ENCODE measurements at regions not wholly inside any gene's neighbourhood (a gene's known extent, or its start where the extent isn't known, plus 50 kb on each side); places are given as distances from the start of the nearest gene placed in this dataset.
A peak's percentile ranks its signal among the peaks of the same experiment; 100 is the strongest.

GRCh38 chr7:153188630-153189029, 429.1 kb downstream of the ACTR3B start:
- intact Hi-C loops (cut with DNase I): no loop called here
- no peaks in the 10 kb centered on the region for H3K9me3 ChIP-seq
- WGBS, 2 donors: 84 to 87% methylated on average over 3 of the region's 3 CpGs
- H3K4me3 ChIP-seq: no peak overlapping the region
- ATAC-seq: no peak
- H3K36me3 ChIP-seq: no peaks in the 10 kb centered on the region
- DNase-seq: no peak
- H3K4me1 ChIP-seq: no peaks in the 10 kb centered on the region
- peaks cover 0 to 7% (median 0%) of the 10 kb centered on the region in 7 donors for H3K27me3 ChIP-seq
- no peak for TF ChIP-seq CTCF (IDR thresholded peaks at IDR 0.05)
- no peak overlapping the region for H3K27ac ChIP-seq

GRCh38 chr7:153190452-153190851, 430.9 kb downstream of the ACTR3B start:
- Histone ChIP-seq H3K4me1 (no peaks in the 10 kb centered on the region), H3K36me3 (no peaks in the 10 kb centered on the region), H3K27ac (no peak overlapping the region), H3K9me3 (no peaks in the 10 kb centered on the region), H3K27me3 (peaks cover 0 to 7% (median 0%) of the 10 kb centered on the region in 7 donors), H3K4me3 (no peak overlapping the region)
- intact Hi-C loops (cut with DNase I): loop anchor here in 1 of 10 donors (5.0 kb wide), 1 partner anchor 298 kb away; no protein-coding TSS in a partner anchor
- ATAC-seq (no peak), DNase-seq (no peak)
- TF ChIP-seq CTCF (IDR thresholded peaks at IDR 0.05): no peak
- 43 to 45% methylated on average over 3 of the region's 3 CpGs for WGBS, 2 donors

GRCh38 chr7:153190986-153191385, 431.4 kb downstream of the ACTR3B start:
- no peak for DNase-seq
- H3K4me3 ChIP-seq: no peak overlapping the region
- no peak overlapping the region for H3K27ac ChIP-seq
- peaks cover 0 to 7% (median 0%) of the 10 kb centered on the region in 7 donors for H3K27me3 ChIP-seq
- intact Hi-C loops (cut with DNase I): loop anchor here in 1 of 10 donors (5.0 kb wide), 1 partner anchor 299 kb away; no protein-coding TSS in a partner anchor
- H3K4me1 ChIP-seq: no peaks in the 10 kb centered on the region
- WGBS, 2 donors: 63 to 79% methylated on average over 4 of the region's 4 CpGs
- no peak for TF ChIP-seq CTCF (IDR thresholded peaks at IDR 0.05)
- no peaks in the 10 kb centered on the region for H3K9me3 ChIP-seq
- no peaks in the 10 kb centered on the region for H3K36me3 ChIP-seq
- no peak for ATAC-seq

GRCh38 chr7:153193144-153193595, 433.6 kb downstream of the ACTR3B start:
- DNase-seq (peak in 1 of 2 donors; percentile 24), ATAC-seq (peak in 3 of 8 donors; percentile 42 to 62 (median 58))
- intact Hi-C loops (cut with DNase I): loop anchor here in 1 of 10 donors (5.0 kb wide), 1 partner anchor 301 kb away; no protein-coding TSS in a partner anchor
- H3K27me3 ChIP-seq: peaks cover 0 to 7% (median 0%) of the 10 kb centered on the region in 7 donors
- no peak overlapping the region for H3K27ac ChIP-seq
- 8 to 10% methylated on average over 12 of the region's 12 CpGs for WGBS, 2 donors
- no peaks in the 10 kb centered on the region for H3K36me3 ChIP-seq
- TF ChIP-seq CTCF (IDR thresholded peaks at IDR 0.05): peak; percentile 22 to 64 (median 55)
- H3K4me1 ChIP-seq: no peaks in the 10 kb centered on the region
- H3K9me3 ChIP-seq: no peaks in the 10 kb centered on the region
- H3K4me3 ChIP-seq: no peak overlapping the region

Data from heart right ventricle (tissue), 16 donors.